ENCODE measurements at regions not wholly inside any gene's neighbourhood (a gene's known extent, or its start where the extent isn't known, plus 50 kb on each side); places are given as distances from the start of the nearest gene placed in this dataset.

DNA sequence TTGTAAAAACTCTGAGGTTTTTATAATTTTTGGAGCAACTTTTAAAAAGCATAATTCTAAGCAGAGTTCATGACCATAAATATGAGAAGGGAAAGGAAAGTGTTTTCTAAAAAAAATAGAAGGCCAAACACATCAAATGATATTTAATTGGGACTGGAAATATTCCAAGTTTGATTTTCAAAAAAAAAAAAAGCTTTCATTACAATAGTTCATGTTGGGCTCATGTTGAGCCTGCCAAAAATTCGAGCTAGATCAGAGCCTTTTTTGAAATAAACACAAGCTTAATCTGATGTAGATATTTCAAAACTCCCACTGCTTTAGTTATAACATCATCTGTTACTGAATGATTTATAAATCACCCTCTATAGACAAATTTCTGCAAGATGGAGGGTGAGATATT is 163.4 kb upstream of the DEFB112 start (continued):
- TF ChIP-seq ZFP3 (CRISPR knock-in tag; IDR thresholded peaks at IDR 0.05) = no peak
- no peak for TF ChIP-seq ARNTL (CRISPR knock-in tag; IDR thresholded peaks at IDR 0.05; ENCODE audit: borderline replicate concordance, low read depth)
- TF ChIP-seq TOX (CRISPR knock-in tag; IDR thresholded peaks at IDR 0.05; ENCODE audit: borderline replicate concordance) = no peak
- no peak for TF ChIP-seq PPARA (CRISPR knock-in tag; IDR thresholded peaks at IDR 0.05; ENCODE audit: borderline replicate concordance)
- no peak for TF ChIP-seq ZNF70 (CRISPR knock-in tag; IDR thresholded peaks at IDR 0.05)
- no peak for TF ChIP-seq GLIS3 (CRISPR knock-in tag; IDR thresholded peaks at IDR 0.05)
- TF ChIP-seq OSR1 (CRISPR knock-in tag; IDR thresholded peaks at IDR 0.05) = no peak

DNA sequence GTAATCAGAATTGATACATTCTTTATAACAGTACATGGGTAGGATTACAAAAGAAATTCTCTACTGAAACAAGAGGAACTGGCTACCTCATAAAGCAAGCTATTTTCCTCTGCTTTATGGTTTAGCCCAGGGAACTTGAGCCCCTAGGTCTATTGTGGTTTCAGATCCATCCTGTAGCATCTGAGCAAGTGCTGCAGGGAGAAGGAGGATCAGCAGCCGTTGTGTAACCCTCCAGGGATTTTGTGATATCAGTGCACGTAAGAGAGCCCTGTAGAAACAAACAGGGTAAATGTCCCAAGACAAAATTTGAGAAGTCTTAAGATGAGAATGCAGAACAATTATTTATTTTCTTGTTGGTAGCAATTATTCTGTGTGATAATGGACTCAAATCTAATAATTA is 165.2 kb upstream of the DEFB112 start:
- ATAC-seq = no peak
- TF ChIP-seq ZNF8 (CRISPR knock-in tag; IDR thresholded peaks at IDR 0.05) = no peak
- no peak for TF ChIP-seq ESRRG (CRISPR knock-in tag; IDR thresholded peaks at IDR 0.05)
- TF ChIP-seq BACH2 (CRISPR knock-in tag; IDR thresholded peaks at IDR 0.05; ENCODE audit: borderline replicate concordance) = no peak
- TF ChIP-seq, protein P1, sequence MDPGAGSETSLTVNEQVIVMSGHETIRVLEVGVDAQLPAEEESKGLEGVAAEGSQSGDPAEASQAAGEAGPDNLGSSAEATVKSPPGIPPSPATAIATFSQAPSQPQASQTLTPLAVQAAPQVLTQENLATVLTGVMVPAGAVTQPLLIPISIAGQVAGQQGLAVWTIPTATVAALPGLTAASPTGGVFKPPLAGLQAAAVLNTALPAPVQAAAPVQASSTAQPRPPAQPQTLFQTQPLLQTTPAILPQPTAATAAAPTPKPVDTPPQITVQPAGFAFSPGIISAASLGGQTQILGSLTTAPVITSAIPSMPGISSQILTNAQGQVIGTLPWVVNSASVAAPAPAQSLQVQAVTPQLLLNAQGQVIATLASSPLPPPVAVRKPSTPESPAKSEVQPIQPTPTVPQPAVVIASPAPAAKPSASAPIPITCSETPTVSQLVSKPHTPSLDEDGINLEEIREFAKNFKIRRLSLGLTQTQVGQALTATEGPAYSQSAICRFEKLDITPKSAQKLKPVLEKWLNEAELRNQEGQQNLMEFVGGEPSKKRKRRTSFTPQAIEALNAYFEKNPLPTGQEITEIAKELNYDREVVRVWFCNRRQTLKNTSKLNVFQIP (CRISPR knock-in tag; IDR thresholded peaks at IDR 0.05; ENCODE audit: borderline replicate concordance, low read depth) = no peak
- no peak for TF ChIP-seq SNAI2 (CRISPR knock-in tag; IDR thresholded peaks at IDR 0.05)
- TF ChIP-seq, protein P2, sequence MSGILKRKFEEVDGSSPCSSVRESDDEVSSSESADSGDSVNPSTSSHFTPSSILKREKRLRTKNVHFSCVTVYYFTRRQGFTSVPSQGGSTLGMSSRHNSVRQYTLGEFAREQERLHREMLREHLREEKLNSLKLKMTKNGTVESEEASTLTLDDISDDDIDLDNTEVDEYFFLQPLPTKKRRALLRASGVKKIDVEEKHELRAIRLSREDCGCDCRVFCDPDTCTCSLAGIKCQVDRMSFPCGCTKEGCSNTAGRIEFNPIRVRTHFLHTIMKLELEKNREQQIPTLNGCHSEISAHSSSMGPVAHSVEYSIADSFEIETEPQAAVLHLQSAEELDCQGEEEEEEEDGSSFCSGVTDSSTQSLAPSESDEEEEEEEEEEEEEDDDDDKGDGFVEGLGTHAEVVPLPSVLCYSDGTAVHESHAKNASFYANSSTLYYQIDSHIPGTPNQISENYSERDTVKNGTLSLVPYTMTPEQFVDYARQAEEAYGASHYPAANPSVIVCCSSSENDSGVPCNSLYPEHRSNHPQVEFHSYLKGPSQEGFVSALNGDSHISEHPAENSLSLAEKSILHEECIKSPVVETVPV (CRISPR knock-in tag; IDR thresholded peaks at IDR 0.05) = no peak
- TF ChIP-seq ISL1 (CRISPR knock-in tag; IDR thresholded peaks at IDR 0.05) = no peak
- no peak for TF ChIP-seq RARB (CRISPR knock-in tag; IDR thresholded peaks at IDR 0.05)
- no peak for TF ChIP-seq GLIS3 (CRISPR knock-in tag; IDR thresholded peaks at IDR 0.05)
- no peak for TF ChIP-seq CSDC2 (CRISPR knock-in tag; IDR thresholded peaks at IDR 0.05)
- no peak for TF ChIP-seq OSR1 (CRISPR knock-in tag; IDR thresholded peaks at IDR 0.05)
- TF ChIP-seq, protein P3, sequence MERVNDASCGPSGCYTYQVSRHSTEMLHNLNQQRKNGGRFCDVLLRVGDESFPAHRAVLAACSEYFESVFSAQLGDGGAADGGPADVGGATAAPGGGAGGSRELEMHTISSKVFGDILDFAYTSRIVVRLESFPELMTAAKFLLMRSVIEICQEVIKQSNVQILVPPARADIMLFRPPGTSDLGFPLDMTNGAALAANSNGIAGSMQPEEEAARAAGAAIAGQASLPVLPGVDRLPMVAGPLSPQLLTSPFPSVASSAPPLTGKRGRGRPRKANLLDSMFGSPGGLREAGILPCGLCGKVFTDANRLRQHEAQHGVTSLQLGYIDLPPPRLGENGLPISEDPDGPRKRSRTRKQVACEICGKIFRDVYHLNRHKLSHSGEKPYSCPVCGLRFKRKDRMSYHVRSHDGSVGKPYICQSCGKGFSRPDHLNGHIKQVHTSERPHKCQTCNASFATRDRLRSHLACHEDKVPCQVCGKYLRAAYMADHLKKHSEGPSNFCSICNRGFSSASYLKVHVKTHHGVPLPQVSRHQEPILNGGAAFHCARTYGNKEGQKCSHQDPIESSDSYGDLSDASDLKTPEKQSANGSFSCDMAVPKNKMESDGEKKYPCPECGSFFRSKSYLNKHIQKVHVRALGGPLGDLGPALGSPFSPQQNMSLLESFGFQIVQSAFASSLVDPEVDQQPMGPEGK (CRISPR knock-in tag; IDR thresholded peaks at IDR 0.05; ENCODE audit: borderline replicate concordance) = no peak
- TF ChIP-seq ZC3H10 (CRISPR knock-in tag; IDR thresholded peaks at IDR 0.05) = no peak
- no peak for TF ChIP-seq TOX (CRISPR knock-in tag; IDR thresholded peaks at IDR 0.05; ENCODE audit: borderline replicate concordance)
- TF ChIP-seq ZFP30 (CRISPR knock-in tag; IDR thresholded peaks at IDR 0.05) = no peak

DNA sequence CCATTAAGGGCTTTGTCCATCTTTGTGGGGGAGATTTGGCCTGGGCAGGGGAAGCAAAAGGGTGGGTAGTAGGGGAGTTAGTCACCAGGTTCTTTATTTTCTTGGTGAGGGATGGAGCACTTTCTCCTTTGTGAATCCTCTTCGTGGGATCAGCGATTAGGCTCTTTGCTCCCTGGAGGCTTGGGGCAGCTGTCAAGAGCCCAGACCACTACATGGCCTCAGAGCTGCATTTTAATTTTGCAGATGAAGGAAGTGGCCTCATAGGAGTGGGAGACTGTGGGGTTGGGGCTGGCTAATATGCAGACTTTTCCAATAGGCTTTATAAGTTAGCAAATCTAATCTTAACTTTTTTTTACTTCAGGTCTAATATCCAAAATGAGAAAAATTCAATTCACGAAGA is 168.1 kb upstream of the DEFB112 start:
- no peak for ATAC-seq
- TF ChIP-seq PPARA (CRISPR knock-in tag; IDR thresholded peaks at IDR 0.05; ENCODE audit: borderline replicate concordance) (no peak), ZNF8 (CRISPR knock-in tag; IDR thresholded peaks at IDR 0.05) (no peak), TCF4 (CRISPR knock-in tag; IDR thresholded peaks at IDR 0.05; ENCODE audit: borderline replicate concordance) (no peak), ARNTL (CRISPR knock-in tag; IDR thresholded peaks at IDR 0.05; ENCODE audit: borderline replicate concordance, low read depth) (no peak), ZFP30 (CRISPR knock-in tag; IDR thresholded peaks at IDR 0.05) (no peak)

DNA sequence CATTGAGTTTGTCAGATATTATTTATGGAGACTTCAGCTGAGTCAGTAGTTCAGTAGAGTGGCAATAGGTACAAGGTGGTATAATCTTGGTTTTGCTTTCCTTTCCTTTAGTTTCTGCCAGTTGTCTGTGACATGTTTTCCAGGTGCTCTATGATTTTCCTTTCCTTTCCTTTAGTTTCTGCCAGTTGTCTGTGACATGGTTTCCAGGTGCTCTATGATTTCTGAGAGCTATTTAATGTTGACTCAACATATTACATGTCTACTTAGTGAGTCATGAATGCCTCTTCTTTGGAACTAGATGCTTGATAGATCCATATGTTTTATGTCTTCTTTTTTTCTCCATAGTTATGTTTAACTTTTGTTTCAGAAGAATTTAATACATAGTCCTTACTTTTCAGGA is 186.4 kb upstream of the DEFB112 start:
- ATAC-seq = no peak
- TF ChIP-seq ARNTL (CRISPR knock-in tag; IDR thresholded peaks at IDR 0.05; ENCODE audit: borderline replicate concordance, low read depth) = no peak
- peak; percentile 62; the same call in 1 of the 2 replicates for TF ChIP-seq ISL1 (CRISPR knock-in tag; IDR thresholded peaks at IDR 0.05)
- no peak for TF ChIP-seq ESRRG (CRISPR knock-in tag; IDR thresholded peaks at IDR 0.05)

DNA sequence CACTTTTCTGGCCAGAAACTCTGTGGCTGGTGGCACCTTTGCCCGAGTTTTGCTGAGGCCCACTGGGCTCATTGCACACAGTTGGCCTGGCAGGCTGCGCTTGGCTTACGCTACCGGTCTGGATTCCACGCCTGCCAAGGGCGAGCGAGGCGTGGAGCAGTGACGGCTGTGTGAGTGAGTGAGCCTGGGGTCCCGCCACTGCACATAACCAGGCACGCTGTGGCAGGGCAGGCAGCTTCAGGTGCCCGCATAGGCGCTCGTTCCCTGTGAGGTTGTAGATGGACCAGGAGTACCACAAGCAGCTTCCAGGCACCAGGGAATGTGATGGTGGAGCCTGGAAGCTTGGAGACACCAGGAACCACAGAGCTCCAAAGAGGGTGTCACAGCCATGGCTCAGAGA is 190.1 kb upstream of the DEFB112 start:
- no peak for TF ChIP-seq ZNF70 (CRISPR knock-in tag; IDR thresholded peaks at IDR 0.05)
- TF ChIP-seq SNAI2 (CRISPR knock-in tag; IDR thresholded peaks at IDR 0.05) = no peak
- no peak for ATAC-seq

DNA sequence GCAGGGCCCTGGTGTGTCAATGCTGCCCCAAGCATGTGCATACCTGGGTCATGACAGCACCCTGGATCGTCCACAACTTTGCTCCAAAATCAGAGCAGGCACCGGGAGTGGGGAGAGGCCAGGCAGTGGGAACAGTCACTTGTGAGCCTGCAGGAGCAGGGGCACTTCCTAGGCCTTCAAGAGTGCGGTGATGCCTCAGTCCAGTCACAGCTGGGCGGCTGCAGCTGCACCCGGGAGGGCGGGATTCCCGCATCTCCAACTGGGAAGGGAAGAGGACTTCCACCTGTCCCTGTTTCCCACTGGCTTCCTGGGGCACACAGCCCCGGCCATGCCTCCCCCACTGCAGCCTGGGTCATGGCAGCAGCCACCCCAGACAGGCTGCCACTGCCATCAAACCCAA is 191.3 kb upstream of the DEFB112 start:
- no peak for ATAC-seq
- TF ChIP-seq OSR1 (CRISPR knock-in tag; IDR thresholded peaks at IDR 0.05) = no peak
- TF ChIP-seq TOX (CRISPR knock-in tag; IDR thresholded peaks at IDR 0.05; ENCODE audit: borderline replicate concordance) = no peak
- TF ChIP-seq CSDC2 (CRISPR knock-in tag; IDR thresholded peaks at IDR 0.05) = no peak
- TF ChIP-seq, protein P4, sequence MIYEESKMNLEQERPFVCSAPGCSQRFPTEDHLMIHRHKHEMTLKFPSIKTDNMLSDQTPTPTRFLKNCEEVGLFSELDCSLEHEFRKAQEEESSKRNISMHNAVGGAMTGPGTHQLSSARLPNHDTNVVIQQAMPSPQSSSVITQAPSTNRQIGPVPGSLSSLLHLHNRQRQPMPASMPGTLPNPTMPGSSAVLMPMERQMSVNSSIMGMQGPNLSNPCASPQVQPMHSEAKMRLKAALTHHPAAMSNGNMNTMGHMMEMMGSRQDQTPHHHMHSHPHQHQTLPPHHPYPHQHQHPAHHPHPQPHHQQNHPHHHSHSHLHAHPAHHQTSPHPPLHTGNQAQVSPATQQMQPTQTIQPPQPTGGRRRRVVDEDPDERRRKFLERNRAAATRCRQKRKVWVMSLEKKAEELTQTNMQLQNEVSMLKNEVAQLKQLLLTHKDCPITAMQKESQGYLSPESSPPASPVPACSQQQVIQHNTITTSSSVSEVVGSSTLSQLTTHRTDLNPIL (CRISPR knock-in tag; IDR thresholded peaks at IDR 0.05; ENCODE audit: low read depth) = no peak
- no peak for TF ChIP-seq RARB (CRISPR knock-in tag; IDR thresholded peaks at IDR 0.05)
- TF ChIP-seq ARNTL (CRISPR knock-in tag; IDR thresholded peaks at IDR 0.05; ENCODE audit: borderline replicate concordance, low read depth) = no peak
- no peak for TF ChIP-seq ZFP30 (CRISPR knock-in tag; IDR thresholded peaks at IDR 0.05)
- no peak for TF ChIP-seq ZNF70 (CRISPR knock-in tag; IDR thresholded peaks at IDR 0.05)
- no peak for TF ChIP-seq ZFP3 (CRISPR knock-in tag; IDR thresholded peaks at IDR 0.05)
- TF ChIP-seq, protein P3 (CRISPR knock-in tag; IDR thresholded peaks at IDR 0.05; ENCODE audit: borderline replicate concordance) = no peak
- no peak for TF ChIP-seq SNAI2 (CRISPR knock-in tag; IDR thresholded peaks at IDR 0.05)
- TF ChIP-seq BACH2 (CRISPR knock-in tag; IDR thresholded peaks at IDR 0.05; ENCODE audit: borderline replicate concordance) = no peak
- no peak for TF ChIP-seq ZC3H10 (CRISPR knock-in tag; IDR thresholded peaks at IDR 0.05)
- no peak for TF ChIP-seq PPARA (CRISPR knock-in tag; IDR thresholded peaks at IDR 0.05; ENCODE audit: borderline replicate concordance)
- no peak for TF ChIP-seq ZNF8 (CRISPR knock-in tag; IDR thresholded peaks at IDR 0.05)
- no peak for TF ChIP-seq ZNF565 (CRISPR knock-in tag; conservative IDR thresholded peaks at IDR 0.05; ENCODE audit: low read depth)

Data from SK-N-SH treated with all-trans-retinoic acid at 6 μM for 48 hours (cell line).